ENCODE measurements at regions not wholly inside any gene's neighbourhood (a gene's known extent, or its start where the extent isn't known, plus 50 kb on each side); places are given as distances from the start of the nearest gene placed in this dataset.

DNA sequence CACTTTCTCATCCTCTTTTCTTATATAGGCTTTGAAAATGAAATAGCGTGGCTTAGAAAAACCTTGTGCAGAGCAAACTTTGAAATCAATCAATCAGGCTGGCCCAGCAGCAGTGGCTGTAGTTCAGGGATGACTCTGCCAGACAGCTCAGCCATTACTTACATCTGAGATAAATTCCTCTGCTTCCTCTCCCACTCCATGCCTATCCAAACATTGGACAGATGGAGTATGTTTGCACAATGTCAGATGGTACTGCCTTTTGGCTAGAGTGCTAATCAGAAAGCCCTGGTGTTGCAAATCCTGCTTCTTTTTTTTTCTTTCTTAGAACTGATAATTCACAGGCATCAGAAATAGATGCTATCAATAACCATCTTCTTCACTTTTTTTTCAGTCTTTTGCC lies 1065.1 kb downstream of the AGBL1 start:
- CTCF ChIA-PET (ENCODE audit: unreplicated experiment) = no interaction called here
- H3K36me3 ChIP-seq (ENCODE audit: insufficient read depth, low read length) = no peaks in the 10 kb centered on the region
- no peak overlapping the region for H3K4me3 ChIP-seq (ENCODE audit: low read depth, low read length, poor library complexity, severe bottlenecking)
- POLR2A ChIA-PET = no interaction called here
- no peaks in the 10 kb centered on the region for H3K9me3 ChIP-seq (ENCODE audit: low read length)
- intact Hi-C loops (cut with micrococcal nuclease; ENCODE audit: unreplicated experiment) = no loop called here
- no peaks in the 10 kb centered on the region for H3K9me2 ChIP-seq (ENCODE audit: insufficient read depth, low read length)
- H4K20me1 ChIP-seq (ENCODE audit: insufficient read depth, low read length) = no peaks in the 10 kb centered on the region
- H2AFZ ChIP-seq (ENCODE audit: low read length) = no peak overlapping the region
- no peaks in the 10 kb centered on the region for H3K4me1 ChIP-seq (ENCODE audit: insufficient read depth, low read length, poor library complexity, severe bottlenecking)
- H3K27ac ChIP-seq (ENCODE audit: low read depth, low read length, poor library complexity, severe bottlenecking) = no peak overlapping the region
- TF ChIP-seq, protein P1, sequence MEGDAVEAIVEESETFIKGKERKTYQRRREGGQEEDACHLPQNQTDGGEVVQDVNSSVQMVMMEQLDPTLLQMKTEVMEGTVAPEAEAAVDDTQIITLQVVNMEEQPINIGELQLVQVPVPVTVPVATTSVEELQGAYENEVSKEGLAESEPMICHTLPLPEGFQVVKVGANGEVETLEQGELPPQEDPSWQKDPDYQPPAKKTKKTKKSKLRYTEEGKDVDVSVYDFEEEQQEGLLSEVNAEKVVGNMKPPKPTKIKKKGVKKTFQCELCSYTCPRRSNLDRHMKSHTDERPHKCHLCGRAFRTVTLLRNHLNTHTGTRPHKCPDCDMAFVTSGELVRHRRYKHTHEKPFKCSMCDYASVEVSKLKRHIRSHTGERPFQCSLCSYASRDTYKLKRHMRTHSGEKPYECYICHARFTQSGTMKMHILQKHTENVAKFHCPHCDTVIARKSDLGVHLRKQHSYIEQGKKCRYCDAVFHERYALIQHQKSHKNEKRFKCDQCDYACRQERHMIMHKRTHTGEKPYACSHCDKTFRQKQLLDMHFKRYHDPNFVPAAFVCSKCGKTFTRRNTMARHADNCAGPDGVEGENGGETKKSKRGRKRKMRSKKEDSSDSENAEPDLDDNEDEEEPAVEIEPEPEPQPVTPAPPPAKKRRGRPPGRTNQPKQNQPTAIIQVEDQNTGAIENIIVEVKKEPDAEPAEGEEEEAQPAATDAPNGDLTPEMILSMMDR (conservative IDR thresholded peaks at IDR 0.05; ENCODE audit: low read length) = no peak
- no peak for TF ChIP-seq EZH2phosphoT487 (IDR thresholded peaks at IDR 0.05; ENCODE audit: borderline replicate concordance, low read depth, low read length)
- BruUV-seq (replicated peaks) = no TSS peak
- no peak overlapping the region for H3K4me2 ChIP-seq (ENCODE audit: low read length)
- no peaks in the 10 kb centered on the region for H3K79me2 ChIP-seq (ENCODE audit: insufficient read depth, low read depth, low read length)
- DNase-seq (ENCODE audit: low spot score) = no peak

DNA sequence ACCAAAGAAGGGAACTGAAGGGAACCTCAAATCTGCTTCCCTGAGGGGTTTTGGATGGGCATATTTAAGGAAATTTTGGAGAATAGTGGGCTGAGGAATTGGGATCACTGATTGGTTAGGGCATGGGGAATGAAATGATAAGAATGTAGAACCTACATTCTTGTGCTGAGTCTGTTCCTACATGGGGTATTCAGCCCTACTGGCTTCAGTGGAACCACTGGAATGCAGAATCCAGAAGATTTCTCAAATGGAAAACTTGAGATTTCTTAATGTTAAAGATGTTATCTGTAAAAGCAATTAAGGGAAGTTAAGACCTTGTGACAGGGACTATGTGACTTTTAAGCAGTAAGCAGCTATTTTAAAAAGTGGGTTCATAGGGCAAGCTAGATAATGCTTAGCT lies 1062.4 kb downstream of the AGBL1 start:
- Histone ChIP-seq H3K36me3 (ENCODE audit: insufficient read depth, low read length) (no peaks in the 10 kb centered on the region), H4K20me1 (ENCODE audit: insufficient read depth, low read length) (no peaks in the 10 kb centered on the region), H3K4me2 (ENCODE audit: low read length) (no peak overlapping the region), H3K4me1 (ENCODE audit: insufficient read depth, low read length, poor library complexity, severe bottlenecking) (no peaks in the 10 kb centered on the region), H2AFZ (ENCODE audit: low read length) (no peak overlapping the region), H3K79me2 (ENCODE audit: insufficient read depth, low read depth, low read length) (no peaks in the 10 kb centered on the region), H3K4me3 (ENCODE audit: low read depth, low read length, poor library complexity, severe bottlenecking) (no peak overlapping the region), H3K27ac (ENCODE audit: low read depth, low read length, poor library complexity, severe bottlenecking) (no peak overlapping the region), H3K9me2 (ENCODE audit: insufficient read depth, low read length) (no peaks in the 10 kb centered on the region), H3K9me3 (ENCODE audit: low read length) (no peaks in the 10 kb centered on the region)
- no TSS peak for BruUV-seq (replicated peaks)
- ChIA-PET POLR2A (no interaction called here), CTCF (ENCODE audit: unreplicated experiment) (no interaction called here)
- no peak for DNase-seq (ENCODE audit: low spot score)
- TF ChIP-seq, protein P1 (conservative IDR thresholded peaks at IDR 0.05; ENCODE audit: low read length) = no peak
- TF ChIP-seq EZH2phosphoT487 (IDR thresholded peaks at IDR 0.05; ENCODE audit: borderline replicate concordance, low read depth, low read length) = no peak
- intact Hi-C loops (cut with micrococcal nuclease; ENCODE audit: unreplicated experiment) = no loop called here

DNA sequence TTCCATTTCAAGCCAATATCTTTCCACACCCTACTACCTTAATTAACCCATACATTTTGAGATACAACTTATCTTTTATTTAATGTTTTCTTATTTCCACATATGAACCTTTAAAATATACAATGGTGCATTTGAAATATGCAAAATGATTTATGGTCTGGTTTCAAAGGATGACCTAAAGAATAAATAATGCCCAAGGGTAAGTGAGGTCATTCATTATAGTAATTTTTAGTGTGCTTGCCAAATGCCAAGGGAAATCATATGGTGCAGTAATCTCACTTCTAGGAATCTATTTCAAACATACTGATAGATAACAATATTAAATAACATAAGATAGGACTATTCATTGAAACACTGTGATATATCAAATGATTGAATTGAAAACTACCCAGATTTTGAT lies 1055.4 kb downstream of the AGBL1 start:
- Histone ChIP-seq H4K20me1 (ENCODE audit: insufficient read depth, low read length) (no peaks in the 10 kb centered on the region), H2AFZ (ENCODE audit: low read length) (no peak overlapping the region), H3K4me1 (ENCODE audit: insufficient read depth, low read length, poor library complexity, severe bottlenecking) (no peaks in the 10 kb centered on the region), H3K9me3 (ENCODE audit: low read length) (no peaks in the 10 kb centered on the region), H3K4me2 (ENCODE audit: low read length) (no peak overlapping the region), H3K27ac (ENCODE audit: low read depth, low read length, poor library complexity, severe bottlenecking) (no peak overlapping the region), H3K9me2 (ENCODE audit: insufficient read depth, low read length) (no peaks in the 10 kb centered on the region), H3K79me2 (ENCODE audit: insufficient read depth, low read depth, low read length) (no peaks in the 10 kb centered on the region), H3K4me3 (ENCODE audit: low read depth, low read length, poor library complexity, severe bottlenecking) (no peak overlapping the region), H3K36me3 (ENCODE audit: insufficient read depth, low read length) (no peaks in the 10 kb centered on the region)
- intact Hi-C loops (cut with micrococcal nuclease; ENCODE audit: unreplicated experiment) = no loop called here
- TF ChIP-seq, protein P1 (conservative IDR thresholded peaks at IDR 0.05; ENCODE audit: low read length) = no peak
- no peak for TF ChIP-seq EZH2phosphoT487 (IDR thresholded peaks at IDR 0.05; ENCODE audit: borderline replicate concordance, low read depth, low read length)
- POLR2A ChIA-PET = no interaction called here
- CTCF ChIA-PET (ENCODE audit: unreplicated experiment) = no interaction called here
- no TSS peak for BruUV-seq (replicated peaks)
- DNase-seq (ENCODE audit: low spot score) = no peak

Data from OCI-LY7 (cell line).